Keratinocyte (primary cell): ENCODE measurements at regions not wholly inside any gene's neighbourhood (a gene's known extent, or its start where the extent isn't known, plus 50 kb on each side); places are given as distances from the start of the nearest gene placed in this dataset.

Experiments used
- EZH2 ChIP-seq: IDR thresholded peaks from one replicate; pipeline ENCODE4 v1.6.1; 2012; ENCODE audit warnings: inconsistent platforms, mild to moderate bottlenecking, low read length, moderate library complexity
- TF ChIP-seq, protein P1 (sequence below), 3 experiments: IDR thresholded peaks in 1 of 3; conservative IDR thresholded peaks in 1 of 3; optimal IDR thresholded peaks in 1 of 3; 2 replicates in 2 of 3; 3 replicates in 1 of 3; pipeline versions ENCODE3 to v1.5.1; 2011; ENCODE audit warnings: low read length in 3 of 3, mild to moderate bottlenecking in 3 of 3, moderate library complexity in 2 of 3, control low read depth in 1 of 3, inconsistent platforms in 1 of 3; ENCODE audit not compliant: insufficient read depth in 2 of 3; ENCODE audit errors: extremely low read depth in 1 of 3

DNA sequence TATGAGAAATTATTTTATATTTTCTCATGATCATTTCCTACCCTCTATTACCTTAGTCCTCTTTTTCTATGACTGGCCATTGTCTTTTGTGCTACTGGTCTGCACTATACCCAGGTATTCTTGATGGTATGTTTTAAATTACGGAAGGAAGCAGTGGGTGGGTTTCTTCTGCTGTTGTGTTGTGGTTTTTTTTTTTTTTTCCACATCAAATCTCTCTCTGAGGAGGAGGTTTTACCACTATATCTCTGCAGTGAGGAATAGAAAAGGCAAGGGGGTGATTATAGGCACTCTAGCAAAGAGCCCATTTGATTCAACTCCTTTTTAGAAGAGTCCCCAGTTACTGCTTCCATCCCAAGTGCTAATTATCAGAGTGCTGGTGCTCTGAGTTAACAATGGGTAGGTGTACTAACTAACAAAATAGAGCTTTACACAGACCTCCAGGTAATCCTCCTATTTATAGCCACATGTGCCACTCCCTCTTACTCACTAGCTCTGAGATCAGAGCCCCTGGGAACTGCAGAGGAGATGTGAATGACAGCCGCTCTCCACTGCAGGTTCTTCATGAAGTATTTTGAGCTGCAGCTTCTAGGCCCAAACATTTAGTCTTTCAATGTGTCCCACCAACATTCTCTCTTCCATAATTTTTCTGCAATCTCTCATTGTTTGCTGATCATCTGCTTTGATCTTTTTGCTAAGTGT lies 301.6 kb upstream of the GULP1 start:
- TF ChIP-seq, protein P1, sequence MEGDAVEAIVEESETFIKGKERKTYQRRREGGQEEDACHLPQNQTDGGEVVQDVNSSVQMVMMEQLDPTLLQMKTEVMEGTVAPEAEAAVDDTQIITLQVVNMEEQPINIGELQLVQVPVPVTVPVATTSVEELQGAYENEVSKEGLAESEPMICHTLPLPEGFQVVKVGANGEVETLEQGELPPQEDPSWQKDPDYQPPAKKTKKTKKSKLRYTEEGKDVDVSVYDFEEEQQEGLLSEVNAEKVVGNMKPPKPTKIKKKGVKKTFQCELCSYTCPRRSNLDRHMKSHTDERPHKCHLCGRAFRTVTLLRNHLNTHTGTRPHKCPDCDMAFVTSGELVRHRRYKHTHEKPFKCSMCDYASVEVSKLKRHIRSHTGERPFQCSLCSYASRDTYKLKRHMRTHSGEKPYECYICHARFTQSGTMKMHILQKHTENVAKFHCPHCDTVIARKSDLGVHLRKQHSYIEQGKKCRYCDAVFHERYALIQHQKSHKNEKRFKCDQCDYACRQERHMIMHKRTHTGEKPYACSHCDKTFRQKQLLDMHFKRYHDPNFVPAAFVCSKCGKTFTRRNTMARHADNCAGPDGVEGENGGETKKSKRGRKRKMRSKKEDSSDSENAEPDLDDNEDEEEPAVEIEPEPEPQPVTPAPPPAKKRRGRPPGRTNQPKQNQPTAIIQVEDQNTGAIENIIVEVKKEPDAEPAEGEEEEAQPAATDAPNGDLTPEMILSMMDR (optimal IDR thresholded peaks at IDR 0.05 in 1 of 3, IDR thresholded peaks at IDR 0.05 in 1 of 3, conservative IDR thresholded peaks at IDR 0.05 in 1 of 3; ENCODE audit: extremely low read depth in 1 of 3, insufficient read depth in 2 of 3, low read length in 3 of 3), result no peak
- TF ChIP-seq EZH2, result no peak
